GM10266 (cell line): ENCODE measurements at regions not wholly inside any gene's neighbourhood (a gene's known extent, or its start where the extent isn't known, plus 50 kb on each side); places are given as distances from the start of the nearest gene placed in this dataset.

Experiments
- DNase-seq: peaks from one replicate; pipeline ENCODE4 v3.0.0; 2012; ENCODE audit errors: extremely low spot score
- TF ChIP-seq, protein P1 (sequence below): IDR thresholded peaks from 2 replicates; pipeline ENCODE4 v1.5.1; 2012; ENCODE audit warnings: mild to moderate bottlenecking, low read depth; ENCODE audit not compliant: control insufficient read depth, insufficient read depth; ENCODE audit errors: missing control alignments

- TF ChIP-seq, protein P1, sequence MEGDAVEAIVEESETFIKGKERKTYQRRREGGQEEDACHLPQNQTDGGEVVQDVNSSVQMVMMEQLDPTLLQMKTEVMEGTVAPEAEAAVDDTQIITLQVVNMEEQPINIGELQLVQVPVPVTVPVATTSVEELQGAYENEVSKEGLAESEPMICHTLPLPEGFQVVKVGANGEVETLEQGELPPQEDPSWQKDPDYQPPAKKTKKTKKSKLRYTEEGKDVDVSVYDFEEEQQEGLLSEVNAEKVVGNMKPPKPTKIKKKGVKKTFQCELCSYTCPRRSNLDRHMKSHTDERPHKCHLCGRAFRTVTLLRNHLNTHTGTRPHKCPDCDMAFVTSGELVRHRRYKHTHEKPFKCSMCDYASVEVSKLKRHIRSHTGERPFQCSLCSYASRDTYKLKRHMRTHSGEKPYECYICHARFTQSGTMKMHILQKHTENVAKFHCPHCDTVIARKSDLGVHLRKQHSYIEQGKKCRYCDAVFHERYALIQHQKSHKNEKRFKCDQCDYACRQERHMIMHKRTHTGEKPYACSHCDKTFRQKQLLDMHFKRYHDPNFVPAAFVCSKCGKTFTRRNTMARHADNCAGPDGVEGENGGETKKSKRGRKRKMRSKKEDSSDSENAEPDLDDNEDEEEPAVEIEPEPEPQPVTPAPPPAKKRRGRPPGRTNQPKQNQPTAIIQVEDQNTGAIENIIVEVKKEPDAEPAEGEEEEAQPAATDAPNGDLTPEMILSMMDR, result no peak
These were observed 63.5 kb upstream of the L3MBTL3 start for GRCh38 chr6:129954749-129955431.

DNA sequence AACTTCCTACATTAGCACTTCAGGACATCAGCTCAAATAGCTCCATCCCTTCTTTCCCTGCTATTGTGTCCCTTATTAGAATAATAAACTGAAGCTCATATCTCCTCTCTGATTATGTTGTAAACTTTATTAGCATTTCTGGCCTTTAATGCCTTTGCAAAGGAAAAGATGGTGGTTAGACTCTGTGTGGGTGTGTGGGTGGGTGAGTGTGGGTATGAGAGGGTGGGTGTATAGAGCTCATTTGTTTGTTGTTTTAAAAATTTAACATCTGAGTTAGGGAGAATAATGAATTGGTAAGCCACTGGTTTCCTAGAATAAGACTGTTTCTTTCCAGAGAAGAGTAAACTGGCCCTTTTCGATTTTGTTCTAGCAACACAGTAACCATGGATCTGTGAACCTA is 70.6 kb upstream of the L3MBTL3 start:
- TF ChIP-seq, protein P1, result no peak
- DNase-seq, result no peak

More at GRCh38 chr6:129954749-129955431, 63.5 kb upstream of the L3MBTL3 start:
- DNase-seq, result no peak

GRCh38 chr6:129946439-129947140 is 71.8 kb upstream of the L3MBTL3 start:
- TF ChIP-seq, protein P1, result no peak
- no peak for DNase-seq

- no peak for DNase-seq
- TF ChIP-seq, protein P1, result no peak
These were observed 74.6 kb upstream of the L3MBTL3 start for GRCh38 chr6:129943637-129944271.

GRCh38 chr6:129940454-129941195 is 77.8 kb upstream of the L3MBTL3 start:
- no peak for DNase-seq
- TF ChIP-seq, protein P1, result no peak

GRCh38 chr6:129938249-129939020 is 77.3 kb upstream of the TMEM244 start:
- TF ChIP-seq, protein P1, result no peak
- no peak for DNase-seq
